GM13976 (cell line): ENCODE measurements at regions not wholly inside any gene's neighbourhood (a gene's known extent, or its start where the extent isn't known, plus 50 kb on each side); places are given as distances from the start of the nearest gene placed in this dataset.
"Not testable (repeated sequence)": the region's sequence is repeated elsewhere in the genome, so short reads cannot be mapped to it uniquely, and the experiment has no call there.

Experiments used
- DNase-seq: peaks from one replicate; pipeline ENCODE4 v3.0.0; 2012; ENCODE audit warnings: low spot score
- CTCF ChIP-seq: IDR thresholded peaks from 2 replicates; pipeline ENCODE4 v1.5.1; 2012; ENCODE audit warnings: borderline replicate concordance, mild to moderate bottlenecking; ENCODE audit not compliant: insufficient read depth; ENCODE audit errors: extremely low read depth, missing control alignments, control extremely low read depth
- in situ Hi-C: fragments of 300-500 bp; cut with MboI; formaldehyde crosslinking; loops from one replicate; pipeline ENCODE4 v1.12.0; 2022; ENCODE audit warnings: low sequenced_read_pairs, mixed read lengths, inconsistent platforms; ENCODE audit not compliant: unreplicated experiment

GRCh38 chr10:22779331-22780019, 65.1 kb upstream of the PIP4K2A start:
- in situ Hi-C loops, result no loop called here
- DNase-seq, result no peak
- no peak for TF ChIP-seq CTCF

- TF ChIP-seq CTCF, result no peak
- DNase-seq, result no peak
- in situ Hi-C loops, result no loop called here
Measured at GRCh38 chr10:22774102-22774501, 59.7 kb upstream of the PIP4K2A start.

GRCh38 chr10:22771631-22772030, 57.3 kb upstream of the PIP4K2A start:
- in situ Hi-C loops, result not testable (repeated sequence)

GRCh38 chr10:22770270-22770669, 55.9 kb upstream of the PIP4K2A start:
- in situ Hi-C loops, result no loop called here
- no peak for TF ChIP-seq CTCF
- no peak for DNase-seq

More at GRCh38 chr10:22771631-22772030, 57.3 kb upstream of the PIP4K2A start:
- not testable (repeated sequence) for DNase-seq

GRCh38 chr10:22767859-22768258, 53.5 kb upstream of the PIP4K2A start:
- in situ Hi-C loops, result no loop called here
- no peak for DNase-seq
- TF ChIP-seq CTCF, result no peak

- in situ Hi-C loops, result no loop called here
- no peak for DNase-seq
- TF ChIP-seq CTCF, result no peak
Measured at GRCh38 chr10:22766693-22767092, 52.3 kb upstream of the PIP4K2A start.

GRCh38 chr10:22765660-22766547, 51.5 kb upstream of the PIP4K2A start:
- TF ChIP-seq CTCF, result no peak
- peak; percentile 22 for DNase-seq
- in situ Hi-C loops, result no loop called here
